Ovary (tissue), 7 donors: ENCODE measurements at regions not wholly inside any gene's neighbourhood (a gene's known extent, or its start where the extent isn't known, plus 50 kb on each side); places are given as distances from the start of the nearest gene placed in this dataset.
"Not testable (repeated sequence)": the region's sequence is repeated elsewhere in the genome, so short reads cannot be mapped to it uniquely, and the experiment has no call there.

Source experiments
- DNase-seq, 5 donors: peaks; one replicate each; pipeline ENCODE4 v3.0.0-alpha.2; 2019 to 2020
- H3K27ac ChIP-seq, 2 donors: fragments of 200-600 bp; one replicate each; pipeline versions ENCODE4 v1.5.1 to v1.8.0; 2019 to 2022
- H3K27me3 ChIP-seq: fragments of 200-600 bp; one replicate; pipeline ENCODE4 v1.8.0; 2022
- H3K36me3 ChIP-seq: fragments of 200-600 bp; sonication (generic); one replicate; pipeline ENCODE4 v1.5.1; 2019
- H3K4me1 ChIP-seq: one replicate; pipeline ENCODE4 v1.8.1; 2013; ENCODE audit warnings: mild to moderate bottlenecking, moderate library complexity; ENCODE audit not compliant: insufficient read depth
- H3K4me3 ChIP-seq: fragments of 200-600 bp; sonication (generic); one replicate; pipeline ENCODE4 v1.5.1; 2017
- H3K9me3 ChIP-seq, 2 donors: fragments of 200-600 bp in 1 of 2; sonication (generic) in 1 of 2; one replicate each; pipeline versions ENCODE4 v1.5.1 to v1.8.1; 2013 to 2019; ENCODE audit warnings: mild to moderate bottlenecking in 1 of 2, moderate library complexity in 1 of 2
- EP300 ChIP-seq: sonication (generic); formaldehyde crosslinking; IDR thresholded peaks from one replicate; pipeline ENCODE4 v1.6.1; 2017; ENCODE audit warnings: antibody characterized with exemption
- POLR2A ChIP-seq: fragments of 450-650 bp; IDR thresholded peaks from one replicate; pipeline ENCODE4 v1.6.1; 2017; ENCODE audit warnings: antibody characterized with exemption, mild to moderate bottlenecking, moderate library complexity
- WGBS, 3 donors: extraction: QIAGEN DNeasy Blood & Tissue Kit in 1 of 3; methylation state at CpG; one replicate each; pipeline versions ENCODE4 v1.1.5 to v1.1.7; 2013 to 2017; 5-methylcytosine and 5-hydroxymethylcytosine counted together
- intact Hi-C, 4 donors: fragments of 100-400 bp; cut with DNase I; formaldehyde crosslinking; loops; one replicate each; pipeline versions ENCODE4 v1.11.0 to v1.15.1; 2022 to 2023
- TF ChIP-seq, protein P1 (sequence below), 3 donors: fragments of 450-650 bp in 2 of 3; fragments of 200-600 bp in 1 of 3; IDR thresholded peaks; one replicate each; pipeline versions ENCODE4 v1.5.1 to v1.8.0; 2016 to 2022; ENCODE audit warnings: antibody characterized with exemption in 3 of 3, mild to moderate bottlenecking in 1 of 3
- donor health status: DM: no; HTN: no; CAD: no; lungs with moderate emphysema.
- donor health status: DM: no; HTN: no; CAD: no.
- donor health status: Bipolar disorder and iron deficiency.
- donor health status: DM: no; HTN: no; CAD: no.
- donor health status: DM: yes; HTN: yes; CAD: no.

- intact Hi-C loops: no loop called here
- Histone ChIP-seq H3K27me3 (no peaks in the 10 kb centered on the region), H3K4me1 (no peaks in the 10 kb centered on the region), H3K9me3 (no peaks in the 10 kb centered on the region), H3K4me3 (no peak overlapping the region), H3K36me3 (no peaks in the 10 kb centered on the region), H3K27ac (no peak overlapping the region)
- no peak for DNase-seq
- no peak for TF ChIP-seq POLR2A
- TF ChIP-seq, protein P1, sequence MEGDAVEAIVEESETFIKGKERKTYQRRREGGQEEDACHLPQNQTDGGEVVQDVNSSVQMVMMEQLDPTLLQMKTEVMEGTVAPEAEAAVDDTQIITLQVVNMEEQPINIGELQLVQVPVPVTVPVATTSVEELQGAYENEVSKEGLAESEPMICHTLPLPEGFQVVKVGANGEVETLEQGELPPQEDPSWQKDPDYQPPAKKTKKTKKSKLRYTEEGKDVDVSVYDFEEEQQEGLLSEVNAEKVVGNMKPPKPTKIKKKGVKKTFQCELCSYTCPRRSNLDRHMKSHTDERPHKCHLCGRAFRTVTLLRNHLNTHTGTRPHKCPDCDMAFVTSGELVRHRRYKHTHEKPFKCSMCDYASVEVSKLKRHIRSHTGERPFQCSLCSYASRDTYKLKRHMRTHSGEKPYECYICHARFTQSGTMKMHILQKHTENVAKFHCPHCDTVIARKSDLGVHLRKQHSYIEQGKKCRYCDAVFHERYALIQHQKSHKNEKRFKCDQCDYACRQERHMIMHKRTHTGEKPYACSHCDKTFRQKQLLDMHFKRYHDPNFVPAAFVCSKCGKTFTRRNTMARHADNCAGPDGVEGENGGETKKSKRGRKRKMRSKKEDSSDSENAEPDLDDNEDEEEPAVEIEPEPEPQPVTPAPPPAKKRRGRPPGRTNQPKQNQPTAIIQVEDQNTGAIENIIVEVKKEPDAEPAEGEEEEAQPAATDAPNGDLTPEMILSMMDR (IDR thresholded peaks at IDR 0.05): no peak
- no peak for TF ChIP-seq EP300
Observed at GRCh38 chr3:164326714-164327113, 751.6 kb downstream of the SI start.

DNA sequence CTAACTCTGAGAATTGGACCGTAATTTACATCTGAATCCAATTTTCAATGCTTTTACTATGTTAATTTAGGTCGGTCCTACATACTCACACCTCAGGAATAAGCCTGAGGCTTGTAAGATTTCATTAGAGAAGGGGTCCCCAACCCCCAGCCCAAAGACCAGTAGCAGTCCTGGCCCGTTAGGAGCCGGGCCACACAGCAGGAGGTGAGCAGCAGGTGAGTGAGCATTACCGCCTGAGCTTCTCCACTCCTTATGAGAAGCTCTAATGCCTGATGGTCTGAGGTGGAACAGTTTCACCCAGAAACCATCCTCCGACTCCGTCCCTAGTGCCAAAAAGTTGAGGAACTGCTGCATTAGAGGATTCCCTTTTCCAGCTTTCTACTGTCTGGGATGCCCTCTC, 757.3 kb downstream of the SI start:
- Histone ChIP-seq H3K27ac (no peak overlapping the region), H3K4me3 (no peak overlapping the region), H3K9me3 (no peaks in the 10 kb centered on the region), H3K27me3 (no peaks in the 10 kb centered on the region), H3K4me1 (no peaks in the 10 kb centered on the region), H3K36me3 (no peaks in the 10 kb centered on the region)
- whole genome bisulfite sequencing, 3 donors: 88 to 96% (median 91%) methylated on average over 7 of the region's 7 CpGs
- no peak for TF ChIP-seq EP300
- DNase-seq: no peak
- intact Hi-C loops: no loop called here

- Histone ChIP-seq H3K27me3 (no peaks in the 10 kb centered on the region), H3K27ac (no peak overlapping the region), H3K9me3 (no peaks in the 10 kb centered on the region), H3K4me3 (no peak overlapping the region), H3K36me3 (no peaks in the 10 kb centered on the region), H3K4me1 (no peaks in the 10 kb centered on the region)
- no peak for DNase-seq
- TF ChIP-seq, protein P1 (IDR thresholded peaks at IDR 0.05): no peak
- no peak for TF ChIP-seq EP300
- TF ChIP-seq POLR2A: no peak
- intact Hi-C loops: no loop called here
Observed at GRCh38 chr3:164306042-164306441, 772.3 kb downstream of the SI start.

GRCh38 chr3:164303894-164304293, 774.4 kb downstream of the SI start:
- Histone ChIP-seq H3K36me3 (no peaks in the 10 kb centered on the region), H3K9me3 (no peaks in the 10 kb centered on the region), H3K27ac (no peak overlapping the region), H3K27me3 (no peaks in the 10 kb centered on the region), H3K4me1 (no peaks in the 10 kb centered on the region), H3K4me3 (no peak overlapping the region)
- no peak for DNase-seq
- WGBS, 3 donors: 2 to 15% (median 8%) methylated on average over 1 of the region's 1 CpG
- intact Hi-C loops: no loop called here
- no peak for TF ChIP-seq EP300
- TF ChIP-seq POLR2A: no peak
- TF ChIP-seq, protein P1 (IDR thresholded peaks at IDR 0.05): no peak

DNA sequence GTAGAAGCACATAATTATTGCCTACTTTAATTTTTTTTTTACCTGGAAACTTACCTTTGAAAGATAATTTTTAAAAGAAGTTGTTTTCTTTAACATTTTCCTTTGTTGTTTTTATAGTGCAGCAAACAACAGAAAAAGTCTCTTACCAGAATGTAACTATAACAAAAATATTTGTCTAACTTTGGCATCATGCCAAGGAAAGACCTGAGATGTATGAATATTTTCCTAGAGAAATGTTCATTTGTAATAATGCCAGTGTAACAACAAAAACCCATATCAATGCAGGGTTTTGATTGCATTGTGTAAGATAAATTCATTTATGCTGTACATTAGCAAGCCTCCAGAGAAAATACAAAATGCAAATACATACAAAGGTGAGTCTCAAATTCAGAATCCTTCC, 775.7 kb downstream of the SI start:
- no peak for DNase-seq
- Histone ChIP-seq H3K9me3 (no peaks in the 10 kb centered on the region), H3K4me1 (no peaks in the 10 kb centered on the region), H3K27me3 (no peaks in the 10 kb centered on the region), H3K4me3 (no peak overlapping the region), H3K27ac (no peak overlapping the region), H3K36me3 (no peaks in the 10 kb centered on the region)
- intact Hi-C loops: no loop called here
- TF ChIP-seq POLR2A (no peak), EP300 (no peak)
- TF ChIP-seq, protein P1 (IDR thresholded peaks at IDR 0.05): no peak

GRCh38 chr3:164291486-164291885, 786.8 kb downstream of the SI start:
- DNase-seq, H3K4me1 ChIP-seq, H3K27me3 ChIP-seq, H3K4me3 ChIP-seq, H3K9me3 ChIP-seq, H3K36me3 ChIP-seq, intact Hi-C loops, H3K27ac ChIP-seq: not testable (repeated sequence)
- whole genome bisulfite sequencing, 3 donors: 94 to 97% (median 97%) methylated on average over 23 of the region's 23 CpGs
